ENCODE measurements at regions not wholly inside any gene's neighbourhood (a gene's known extent, or its start where the extent isn't known, plus 50 kb on each side); places are given as distances from the start of the nearest gene placed in this dataset.

- Mint-ChIP-seq H3K27ac (no peak overlapping the region), H3K36me3 (no peaks in the 10 kb centered on the region), H3K27me3 (peaks cover 0 to 4% (median 0%) of the 10 kb centered on the region in 3 donors), H3K9me3 (peaks cover 0 to 15% (median 1%) of the 10 kb centered on the region in 7 donors), H3K4me1 (no peaks in the 10 kb centered on the region), H3K4me3 (no peak overlapping the region)
- no peak for ATAC-seq (ENCODE audit: low read depth in 2 of 2)
- no peak for DNase-seq
Observed at GRCh38 chr12:19953734-19954133, 414.6 kb upstream of the PDE3A start.

- Mint-ChIP-seq H3K9me3 (peaks cover 0 to 11% (median 1%) of the 10 kb centered on the region in 7 donors), H3K4me1 (no peaks in the 10 kb centered on the region), H3K27ac (no peak overlapping the region), H3K36me3 (no peaks in the 10 kb centered on the region), H3K27me3 (peaks cover 0 to 4% (median 0%) of the 10 kb centered on the region in 3 donors), H3K4me3 (no peak overlapping the region)
- ATAC-seq (ENCODE audit: low read depth in 2 of 2) (no peak), DNase-seq (no peak)
Observed at GRCh38 chr12:19954163-19954562, 414.2 kb upstream of the PDE3A start.

DNA sequence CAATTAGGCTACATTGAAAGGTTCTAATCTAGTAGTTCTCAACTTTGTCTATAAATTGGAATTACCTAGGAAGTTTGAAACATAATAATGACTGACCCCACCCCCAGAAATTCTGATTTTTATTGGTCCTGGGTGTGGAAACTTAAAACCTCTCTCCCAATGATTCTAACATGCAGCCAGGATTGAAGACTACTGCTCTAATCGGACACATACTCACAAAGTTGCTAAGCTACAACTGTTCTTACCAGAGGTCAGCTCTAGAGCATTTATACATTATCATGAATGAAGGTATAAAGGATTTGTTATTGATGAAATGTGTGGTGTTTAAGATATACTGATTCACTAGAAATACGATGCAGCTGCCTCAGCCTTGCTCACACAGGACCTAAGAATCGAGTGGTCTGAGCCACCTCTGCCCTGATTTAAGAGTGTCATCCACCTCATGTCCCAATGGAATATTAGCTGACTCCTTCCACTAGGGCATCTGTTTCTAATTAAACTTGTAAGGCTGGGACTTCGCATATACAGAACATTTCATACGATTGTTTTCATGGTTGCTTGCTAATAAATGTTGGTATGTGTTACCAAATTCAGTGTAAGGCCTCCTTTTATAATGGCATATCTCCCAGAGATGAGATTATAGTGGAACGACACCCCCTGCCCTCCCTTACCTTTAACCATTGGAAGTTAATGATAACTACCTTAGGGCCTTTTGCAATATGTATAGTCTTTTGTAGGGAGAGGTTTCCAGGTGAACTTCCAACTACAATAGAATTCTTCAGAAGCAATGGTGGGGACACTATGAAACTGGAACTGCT lies 410.8 kb upstream of the PDE3A start:
- Mint-ChIP-seq H3K4me1 (no peaks in the 10 kb centered on the region), H3K36me3 (no peaks in the 10 kb centered on the region), H3K27me3 (peaks cover 0 to 4% (median 0%) of the 10 kb centered on the region in 3 donors), H3K27ac (no peak overlapping the region), H3K4me3 (no peak overlapping the region), H3K9me3 (peaks cover 0 to 12% (median 0%) of the 10 kb centered on the region in 7 donors)
- DNase-seq (no peak), ATAC-seq (ENCODE audit: low read depth in 2 of 2) (no peak)

- Mint-ChIP-seq H3K36me3 (no peaks in the 10 kb centered on the region), H3K4me1 (no peaks in the 10 kb centered on the region), H3K27ac (no peak overlapping the region), H3K9me3 (peaks cover 0 to 8% (median 0%) of the 10 kb centered on the region in 7 donors), H3K4me3 (no peak overlapping the region), H3K27me3 (no peaks in the 10 kb centered on the region)
- no peak for ATAC-seq (ENCODE audit: low read depth in 2 of 2)
- no peak for DNase-seq
Observed at GRCh38 chr12:19958389-19958788, 409.9 kb upstream of the PDE3A start.

GRCh38 chr12:19959353-19959752 lies 409.0 kb upstream of the PDE3A start:
- H3K36me3 Mint-ChIP-seq: no peaks in the 10 kb centered on the region
- H3K4me1 Mint-ChIP-seq: no peaks in the 10 kb centered on the region
- no peaks in the 10 kb centered on the region for H3K27me3 Mint-ChIP-seq
- DNase-seq (no peak), ATAC-seq (ENCODE audit: low read depth in 2 of 2) (no peak)
- H3K9me3 Mint-ChIP-seq: peaks cover 0 to 7% (median 0%) of the 10 kb centered on the region in 7 donors
- H3K27ac Mint-ChIP-seq: no peak overlapping the region
- no peak overlapping the region for H3K4me3 Mint-ChIP-seq

DNA sequence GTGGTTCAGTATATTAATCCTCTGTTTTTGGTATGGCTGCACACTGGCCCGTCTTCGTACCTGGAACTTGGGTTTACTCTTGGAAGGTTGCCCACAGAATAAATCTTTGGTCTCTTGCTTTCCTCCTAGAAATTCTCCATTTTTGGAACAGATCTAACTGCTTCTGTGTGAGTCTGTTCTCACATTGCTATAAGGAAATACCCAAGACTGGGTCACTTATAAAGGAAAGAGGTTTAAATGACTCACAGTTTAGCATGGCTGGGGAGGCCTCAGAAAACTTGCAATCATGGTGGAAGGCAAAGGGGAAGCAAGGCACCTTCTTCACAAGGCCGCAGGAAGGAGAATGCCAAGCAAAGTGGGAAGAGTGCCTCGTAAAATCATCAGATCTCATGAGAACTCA lies 407.8 kb upstream of the PDE3A start:
- ATAC-seq (ENCODE audit: low read depth in 2 of 2) (no peak), DNase-seq (no peak)
- no peak overlapping the region for H3K4me3 Mint-ChIP-seq
- no peaks in the 10 kb centered on the region for H3K4me1 Mint-ChIP-seq
- no peaks in the 10 kb centered on the region for H3K36me3 Mint-ChIP-seq
- H3K27me3 Mint-ChIP-seq: no peaks in the 10 kb centered on the region
- H3K9me3 Mint-ChIP-seq: peaks cover 0 to 7% (median 0%) of the 10 kb centered on the region in 7 donors
- no peak overlapping the region for H3K27ac Mint-ChIP-seq

GRCh38 chr12:19962192-19962591 lies 406.1 kb upstream of the PDE3A start:
- Mint-ChIP-seq H3K36me3 (no peaks in the 10 kb centered on the region), H3K4me1 (no peaks in the 10 kb centered on the region), H3K4me3 (no peak overlapping the region), H3K27ac (no peak overlapping the region), H3K27me3 (no peaks in the 10 kb centered on the region), H3K9me3 (peaks cover 0 to 7% (median 2%) of the 10 kb centered on the region in 7 donors)
- no peak for ATAC-seq (ENCODE audit: low read depth in 2 of 2)
- DNase-seq: no peak

DNA sequence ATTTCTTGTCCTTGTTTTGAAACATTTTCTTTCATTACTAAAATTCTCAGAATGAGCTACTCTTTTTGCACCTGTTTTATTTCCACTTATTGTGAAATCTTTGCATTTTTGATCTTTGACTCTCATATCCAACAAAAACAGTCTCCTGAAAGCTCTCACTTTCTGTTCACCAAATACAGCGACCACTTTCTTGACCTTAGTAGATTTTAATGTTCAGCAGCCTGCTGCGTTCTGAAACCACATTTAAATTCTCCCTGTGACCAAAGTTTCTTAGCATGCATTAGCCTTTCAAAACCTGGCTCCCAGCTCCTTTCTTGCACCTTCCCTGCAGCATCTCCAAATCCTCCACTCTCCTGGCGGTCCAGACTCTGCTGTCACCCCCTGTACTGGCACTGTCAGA lies 404.4 kb upstream of the PDE3A start:
- Mint-ChIP-seq H3K4me1 (no peaks in the 10 kb centered on the region), H3K27me3 (no peaks in the 10 kb centered on the region), H3K9me3 (peaks cover 0 to 11% (median 2%) of the 10 kb centered on the region in 7 donors), H3K36me3 (no peaks in the 10 kb centered on the region), H3K27ac (no peak overlapping the region), H3K4me3 (no peak overlapping the region)
- DNase-seq: no peak
- no peak for ATAC-seq (ENCODE audit: low read depth in 2 of 2)

DNA sequence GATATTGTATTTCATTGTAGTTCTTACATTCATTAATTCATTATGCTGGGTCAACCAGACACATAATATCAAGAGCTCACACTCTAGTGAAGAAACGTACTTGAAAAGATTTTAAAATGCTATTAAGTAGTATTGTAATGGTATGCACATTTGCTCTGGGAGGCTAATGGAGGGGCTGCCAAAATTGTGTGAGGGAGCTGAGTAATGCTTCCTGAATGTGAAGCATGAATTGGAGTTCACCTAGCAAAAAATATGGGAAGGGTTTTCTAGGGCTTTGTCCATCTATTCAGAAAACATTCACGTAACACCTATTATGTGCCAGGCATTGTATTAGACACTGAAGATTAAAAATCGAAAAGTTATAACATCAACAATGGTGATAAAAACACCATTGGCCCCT lies 403.8 kb upstream of the PDE3A start:
- DNase-seq (no peak), ATAC-seq (ENCODE audit: low read depth in 2 of 2) (no peak)
- H3K4me3 Mint-ChIP-seq: no peak overlapping the region
- H3K27ac Mint-ChIP-seq: no peak overlapping the region
- H3K36me3 Mint-ChIP-seq: no peaks in the 10 kb centered on the region
- peaks cover 0 to 11% (median 2%) of the 10 kb centered on the region in 7 donors for H3K9me3 Mint-ChIP-seq
- H3K4me1 Mint-ChIP-seq: no peaks in the 10 kb centered on the region
- no peaks in the 10 kb centered on the region for H3K27me3 Mint-ChIP-seq

DNA sequence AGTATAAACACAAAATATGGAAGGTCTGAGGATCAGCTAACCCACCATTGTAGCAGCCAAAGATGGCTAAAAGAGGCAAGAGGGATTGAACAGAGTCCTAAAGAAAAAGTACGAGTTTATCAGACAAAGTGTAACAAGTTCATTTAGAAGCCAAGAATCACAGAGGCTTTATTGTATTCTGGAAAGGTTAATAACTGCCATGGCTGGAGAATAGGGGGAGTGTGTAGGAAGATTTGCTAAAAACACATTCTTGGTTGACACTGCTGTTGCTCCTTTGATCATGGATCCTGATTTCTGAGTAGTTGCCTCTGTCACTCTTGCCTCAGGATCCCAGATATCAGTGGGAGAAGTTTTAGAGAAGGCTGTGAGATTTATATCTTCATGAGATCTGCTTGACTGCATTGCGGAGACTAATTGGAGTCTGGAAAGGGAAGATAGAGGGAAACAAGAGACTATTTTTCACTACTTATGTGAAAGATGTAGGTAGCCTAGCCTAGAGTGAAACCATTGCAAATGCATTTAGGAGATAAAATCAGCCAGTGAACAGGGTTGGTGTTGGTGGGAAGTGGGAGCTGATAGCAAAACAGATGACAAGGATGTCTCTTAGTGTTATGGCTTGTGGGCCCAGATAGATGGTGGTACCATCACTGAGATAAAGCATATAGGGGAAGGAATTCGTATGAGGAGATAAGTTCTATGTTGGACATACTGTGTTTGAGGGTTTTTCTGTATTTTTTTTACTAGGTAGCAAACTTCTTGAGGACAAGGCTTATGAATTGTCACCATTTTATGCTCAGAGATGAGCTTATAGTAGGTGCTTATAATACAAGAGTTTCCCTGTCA lies 402.9 kb upstream of the PDE3A start:
- DNase-seq: no peak
- Mint-ChIP-seq H3K4me1 (no peaks in the 10 kb centered on the region), H3K36me3 (no peaks in the 10 kb centered on the region), H3K27me3 (no peaks in the 10 kb centered on the region), H3K9me3 (peaks cover 0 to 5% (median 4%) of the 10 kb centered on the region in 7 donors), H3K27ac (no peak overlapping the region), H3K4me3 (no peak overlapping the region)
- ATAC-seq (ENCODE audit: low read depth in 2 of 2): no peak

DNA sequence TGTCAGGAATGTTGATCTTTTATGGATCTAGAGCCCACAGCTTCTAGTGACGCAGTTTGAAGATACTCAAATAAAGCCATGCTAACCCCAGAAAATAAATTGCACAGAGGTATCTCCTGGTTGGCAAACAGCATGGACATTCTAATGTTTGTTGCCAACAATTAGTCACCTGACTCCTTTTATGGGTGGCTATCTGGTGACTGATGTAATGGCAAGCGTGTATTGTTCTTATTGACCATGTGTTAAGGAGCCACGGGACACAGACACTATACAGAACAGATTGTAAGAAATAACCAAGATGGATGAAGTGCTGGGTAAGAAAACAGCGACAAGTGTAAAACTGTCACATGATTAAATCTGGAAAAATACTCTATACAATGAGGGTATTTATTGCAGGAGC lies 401.3 kb upstream of the PDE3A start:
- Mint-ChIP-seq H3K4me3 (no peak overlapping the region), H3K36me3 (no peaks in the 10 kb centered on the region)

GRCh38 chr12:19967431-19967830 lies 400.9 kb upstream of the PDE3A start:
- peaks cover 0 to 5% (median 4%) of the 10 kb centered on the region in 7 donors for H3K9me3 Mint-ChIP-seq
- no peak for ATAC-seq (ENCODE audit: low read depth in 2 of 2)
- H3K36me3 Mint-ChIP-seq: no peaks in the 10 kb centered on the region
- DNase-seq: no peak
- H3K27me3 Mint-ChIP-seq: no peaks in the 10 kb centered on the region
- no peaks in the 10 kb centered on the region for H3K4me1 Mint-ChIP-seq
- H3K27ac Mint-ChIP-seq: no peak overlapping the region
- no peak overlapping the region for H3K4me3 Mint-ChIP-seq

More for the DNA sequence above, 401.3 kb upstream of the PDE3A start:
- Mint-ChIP-seq H3K9me3 (peaks cover 0 to 5% (median 4%) of the 10 kb centered on the region in 7 donors), H3K4me1 (no peaks in the 10 kb centered on the region), H3K27me3 (no peaks in the 10 kb centered on the region), H3K27ac (no peak overlapping the region)
- ATAC-seq (ENCODE audit: low read depth in 2 of 2) (no peak), DNase-seq (no peak)

GRCh38 chr12:19970116-19970515 lies 398.2 kb upstream of the PDE3A start:
- no peak overlapping the region for H3K4me3 Mint-ChIP-seq
- no peaks in the 10 kb centered on the region for H3K36me3 Mint-ChIP-seq
- DNase-seq: no peak
- H3K27me3 Mint-ChIP-seq: no peaks in the 10 kb centered on the region
- H3K9me3 Mint-ChIP-seq: peaks cover 0 to 7% (median 4%) of the 10 kb centered on the region in 7 donors
- no peak overlapping the region for H3K27ac Mint-ChIP-seq
- ATAC-seq (ENCODE audit: low read depth in 2 of 2): no peak
- no peaks in the 10 kb centered on the region for H3K4me1 Mint-ChIP-seq

GRCh38 chr12:19970821-19971220 lies 397.5 kb upstream of the PDE3A start:
- H3K27me3 Mint-ChIP-seq: no peaks in the 10 kb centered on the region
- DNase-seq (no peak), ATAC-seq (ENCODE audit: low read depth in 2 of 2) (no peak)
- H3K27ac Mint-ChIP-seq: no peak overlapping the region
- H3K9me3 Mint-ChIP-seq: peaks cover 0 to 11% (median 4%) of the 10 kb centered on the region in 7 donors
- no peak overlapping the region for H3K4me3 Mint-ChIP-seq
- H3K36me3 Mint-ChIP-seq: no peaks in the 10 kb centered on the region
- H3K4me1 Mint-ChIP-seq: no peaks in the 10 kb centered on the region
